ENCODE measurements at regions not wholly inside any gene's neighbourhood (a gene's known extent, or its start where the extent isn't known, plus 50 kb on each side); places are given as distances from the start of the nearest gene placed in this dataset.

- TF ChIP-seq FOXP2 (optimal IDR thresholded peaks at IDR 0.05; ENCODE audit: borderline replicate concordance, extremely low read depth, extremely low read length, insufficient read depth) (no peak), SIN3A (IDR thresholded peaks at IDR 0.05; ENCODE audit: borderline replicate concordance, insufficient read depth, low read length) (no peak), REST (IDR thresholded peaks at IDR 0.05; ENCODE audit: insufficient read depth in 1 of 2, low read depth in 2 of 2, low read length in 2 of 2) (no peak), POLR2AphosphoS5 (IDR thresholded peaks at IDR 0.05; ENCODE audit: low read depth, low read length) (no peak), TAF1 (IDR thresholded peaks at IDR 0.05; ENCODE audit: borderline replicate concordance, insufficient read depth, low read length) (no peak)
Measured at GRCh38 chr5:4295663-4296339, 700.2 kb downstream of the IRX1 start.

Data from PFSK-1 (cell line).